ENCODE measurements at regions not wholly inside any gene's neighbourhood (a gene's known extent, or its start where the extent isn't known, plus 50 kb on each side); places are given as distances from the start of the nearest gene placed in this dataset.

GRCh38 chr12:88310069-88310468 lies 168.0 kb downstream of the TMTC3 start:
- H3K4me3 ChIP-seq (ENCODE audit: low read length) = no peak overlapping the region
- peak; percentile 94 for DNase-seq (ENCODE audit: low read depth)

GRCh38 chr12:88310666-88311065 lies 168.6 kb downstream of the TMTC3 start:
- TF ChIP-seq CTCF (conservative IDR thresholded peaks at IDR 0.05; ENCODE audit: low read length) = no peak
- peak; percentile 17 for DNase-seq (ENCODE audit: low read depth)
- H3K4me3 ChIP-seq (ENCODE audit: low read length) = no peak overlapping the region

More at GRCh38 chr12:88310069-88310468, 168.0 kb downstream of the TMTC3 start:
- TF ChIP-seq CTCF (conservative IDR thresholded peaks at IDR 0.05; ENCODE audit: low read length) = no peak

GRCh38 chr12:88313554-88313953 lies 171.4 kb downstream of the TMTC3 start:
- DNase-seq (ENCODE audit: low read depth) = no peak
- H3K4me3 ChIP-seq (ENCODE audit: low read length) = no peak overlapping the region
- no peak for TF ChIP-seq CTCF (conservative IDR thresholded peaks at IDR 0.05; ENCODE audit: low read length)

- no peak for TF ChIP-seq CTCF (conservative IDR thresholded peaks at IDR 0.05; ENCODE audit: low read length)
- no peak overlapping the region for H3K4me3 ChIP-seq (ENCODE audit: low read length)
- DNase-seq (ENCODE audit: low read depth) = no peak
Observed at GRCh38 chr12:88314706-88315105, 172.6 kb downstream of the TMTC3 start.

- no peak for TF ChIP-seq CTCF (conservative IDR thresholded peaks at IDR 0.05; ENCODE audit: low read length)
- no peak for DNase-seq (ENCODE audit: low read depth)
- H3K4me3 ChIP-seq (ENCODE audit: low read length) = no peak overlapping the region
Observed at GRCh38 chr12:88318726-88319125, 176.6 kb downstream of the TMTC3 start.

GRCh38 chr12:88325076-88325815 lies 183.1 kb downstream of the TMTC3 start:
- H3K4me3 ChIP-seq (ENCODE audit: low read length) = no peak overlapping the region
- peak; percentile 97 for DNase-seq (ENCODE audit: low read depth)
- peak; percentile 61 for TF ChIP-seq CTCF (conservative IDR thresholded peaks at IDR 0.05; ENCODE audit: low read length)

- H3K4me3 ChIP-seq (ENCODE audit: low read length) = no peak overlapping the region
- no peak for DNase-seq (ENCODE audit: low read depth)
- TF ChIP-seq CTCF (conservative IDR thresholded peaks at IDR 0.05; ENCODE audit: low read length) = no peak
Observed at GRCh38 chr12:88325816-88326189, 183.7 kb downstream of the TMTC3 start.
